Neural crest cell (in vitro differentiated cells): ENCODE measurements at regions not wholly inside any gene's neighbourhood (a gene's known extent, or its start where the extent isn't known, plus 50 kb on each side); places are given as distances from the start of the nearest gene placed in this dataset.
"Not testable (repeated sequence)": the region's sequence is repeated elsewhere in the genome, so short reads cannot be mapped to it uniquely, and the experiment has no call there.

Experiments used
- DNase-seq: peaks from one replicate; pipeline ENCODE4 v3.0.0; 2021; ENCODE audit warnings: low read depth, mixed read lengths, low spot score
- H3K27ac Mint-ChIP-seq: one replicate; pipeline ENCODE4 v1.8.0; 2021; ENCODE audit warnings: mild to moderate bottlenecking, mixed read lengths; ENCODE audit not compliant: unreplicated experiment
- H3K27me3 Mint-ChIP-seq: 2 replicates; pipeline ENCODE4 v1.8.0; 2021; ENCODE audit warnings: low read depth, mild to moderate bottlenecking, mixed read lengths
- H3K36me3 Mint-ChIP-seq: 2 replicates; pipeline ENCODE4 v1.8.0; 2021; ENCODE audit warnings: low read depth, mild to moderate bottlenecking, mixed read lengths
- H3K4me1 Mint-ChIP-seq: 2 replicates; pipeline ENCODE4 v1.8.0; 2021; ENCODE audit warnings: mixed read lengths
- H3K4me3 Mint-ChIP-seq: one replicate; pipeline ENCODE4 v1.8.0; 2021; ENCODE audit warnings: mild to moderate bottlenecking, mixed read lengths
- H3K9me3 Mint-ChIP-seq: 2 replicates; pipeline ENCODE4 v1.8.0; 2021; ENCODE audit warnings: mixed read lengths
- CTCF ChIP-seq: fragments of 200-600 bp; sonication (generic); conservative IDR thresholded peaks from 2 replicates; pipeline ENCODE4 v1.5.0; 2021; ENCODE audit warnings: antibody characterized with exemption, mild to moderate bottlenecking

DNA sequence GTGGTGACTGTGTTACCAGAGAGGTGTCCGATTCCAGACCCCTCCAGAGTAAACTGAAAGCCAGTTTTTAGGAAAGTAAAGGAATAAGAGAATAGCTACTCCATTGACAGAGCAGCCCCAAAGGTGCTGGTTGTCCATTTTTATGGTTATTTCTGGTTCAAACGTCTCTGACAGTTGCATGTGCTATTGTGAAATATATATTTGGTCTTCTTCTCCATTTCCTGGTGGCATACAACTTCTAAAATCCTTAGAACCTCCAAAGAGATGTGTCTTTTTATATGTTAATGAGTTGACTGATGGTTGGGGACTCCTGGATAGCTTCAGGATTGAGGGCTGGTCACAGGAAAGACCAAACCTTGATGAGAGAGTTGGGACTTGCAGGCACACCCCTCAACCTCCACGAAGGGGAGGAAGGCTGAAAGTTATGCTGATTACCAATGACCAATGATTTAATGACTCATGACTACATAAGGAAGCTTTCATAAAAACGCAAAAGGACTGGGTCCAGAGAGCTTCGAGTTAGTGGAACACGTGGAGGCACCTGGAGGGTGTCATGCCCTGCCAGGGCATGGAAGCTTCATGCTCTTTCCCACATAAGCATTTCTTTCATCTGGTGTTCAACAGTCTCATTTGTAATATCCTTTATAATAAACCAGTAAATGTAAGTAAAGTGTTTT lies 100.7 kb downstream of the SLC16A1 start:
- no peak overlapping the region for H3K4me3 Mint-ChIP-seq

DNA sequence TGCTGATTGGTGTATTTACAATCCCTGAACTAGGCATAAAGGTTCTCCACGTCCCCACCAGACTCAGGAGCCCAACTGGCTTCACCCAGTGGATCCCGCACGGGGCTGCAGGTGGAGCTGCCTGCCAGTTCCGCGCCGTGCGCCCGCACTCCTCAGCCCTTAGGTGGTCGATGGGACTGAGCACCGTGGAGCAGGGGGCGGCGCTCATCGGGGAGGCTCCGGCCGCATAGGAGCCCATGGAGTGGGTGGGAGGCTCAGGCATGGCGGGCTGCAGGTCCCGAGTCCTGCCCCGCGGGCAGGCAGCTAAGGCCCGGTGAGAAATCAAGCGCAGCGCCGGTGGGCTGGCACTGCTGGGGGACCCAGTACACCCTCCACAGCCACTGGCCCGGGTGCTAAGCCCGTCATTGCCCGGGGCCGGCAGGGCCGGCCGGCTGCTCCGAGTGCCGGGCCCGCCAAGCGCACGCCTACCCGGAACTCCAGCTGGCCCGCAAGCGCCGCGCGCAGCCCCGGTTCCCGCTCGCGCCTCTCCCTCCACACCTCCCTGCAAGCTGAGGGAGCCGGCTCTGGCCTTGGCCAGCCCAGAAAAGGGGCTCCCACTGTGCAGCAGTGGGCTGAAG lies 101.5 kb downstream of the SLC16A1 start:
- H3K27ac Mint-ChIP-seq, DNase-seq, H3K9me3 Mint-ChIP-seq, H3K4me3 Mint-ChIP-seq, H3K27me3 Mint-ChIP-seq, H3K36me3 Mint-ChIP-seq: not testable (repeated sequence)
- H3K4me1 Mint-ChIP-seq, result peaks cover 11% of the 10 kb centered on the region

More for the DNA sequence above, 100.7 kb downstream of the SLC16A1 start:
- Mint-ChIP-seq H3K27ac (no peak overlapping the region), H3K36me3 (peaks cover 6% of the 10 kb centered on the region), H3K9me3 (peaks cover 3% of the 10 kb centered on the region), H3K4me1 (peaks cover 3% of the 10 kb centered on the region), H3K27me3 (no peaks in the 10 kb centered on the region)
- no peak for DNase-seq
- TF ChIP-seq CTCF, result no peak

DNA sequence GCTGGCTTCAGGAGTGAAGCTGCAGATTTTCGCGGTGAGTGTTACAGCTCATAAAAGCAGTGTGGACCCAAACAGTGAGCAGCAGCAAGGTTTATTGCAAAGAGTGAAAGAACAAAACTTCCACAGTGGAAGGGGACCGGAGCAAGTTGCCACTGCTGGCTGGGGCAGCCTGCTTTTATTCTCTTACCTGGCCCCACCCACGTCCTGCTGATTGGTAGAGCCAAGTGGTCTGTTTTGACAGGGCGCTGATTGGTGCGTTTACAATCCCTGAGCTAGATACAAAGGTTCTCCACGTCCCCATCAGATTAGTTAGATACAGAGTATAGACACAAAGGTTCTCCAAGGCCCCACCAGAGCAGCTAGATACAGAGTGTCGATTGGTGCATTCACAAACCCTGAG lies 102.1 kb downstream of the SLC16A1 start:
- H3K9me3 Mint-ChIP-seq, H3K27ac Mint-ChIP-seq, H3K27me3 Mint-ChIP-seq, H3K36me3 Mint-ChIP-seq, H3K4me3 Mint-ChIP-seq, DNase-seq: not testable (repeated sequence)
- H3K4me1 Mint-ChIP-seq, result peaks cover 14% of the 10 kb centered on the region

- peaks cover 3% of the 10 kb centered on the region for H3K9me3 Mint-ChIP-seq
- TF ChIP-seq CTCF, result no peak
- no peak overlapping the region for H3K27ac Mint-ChIP-seq
- no peak overlapping the region for H3K4me3 Mint-ChIP-seq
- DNase-seq, result no peak
- H3K36me3 Mint-ChIP-seq, result peaks cover 6% of the 10 kb centered on the region
- H3K27me3 Mint-ChIP-seq, result no peaks in the 10 kb centered on the region
- peaks cover 15% of the 10 kb centered on the region for H3K4me1 Mint-ChIP-seq
These were observed 103.1 kb downstream of the SLC16A1 start for GRCh38 chr1:112852934-112853333.

GRCh38 chr1:112852276-112852675 lies 103.7 kb downstream of the SLC16A1 start:
- no peak for DNase-seq
- H3K4me3 Mint-ChIP-seq, result peak overlapping the region; percentile 3
- H3K4me1 Mint-ChIP-seq, result peaks cover 15% of the 10 kb centered on the region
- no peaks in the 10 kb centered on the region for H3K27me3 Mint-ChIP-seq
- peaks cover 6% of the 10 kb centered on the region for H3K36me3 Mint-ChIP-seq
- H3K27ac Mint-ChIP-seq, result no peak overlapping the region
- peaks cover 3% of the 10 kb centered on the region for H3K9me3 Mint-ChIP-seq
- no peak for TF ChIP-seq CTCF

DNA sequence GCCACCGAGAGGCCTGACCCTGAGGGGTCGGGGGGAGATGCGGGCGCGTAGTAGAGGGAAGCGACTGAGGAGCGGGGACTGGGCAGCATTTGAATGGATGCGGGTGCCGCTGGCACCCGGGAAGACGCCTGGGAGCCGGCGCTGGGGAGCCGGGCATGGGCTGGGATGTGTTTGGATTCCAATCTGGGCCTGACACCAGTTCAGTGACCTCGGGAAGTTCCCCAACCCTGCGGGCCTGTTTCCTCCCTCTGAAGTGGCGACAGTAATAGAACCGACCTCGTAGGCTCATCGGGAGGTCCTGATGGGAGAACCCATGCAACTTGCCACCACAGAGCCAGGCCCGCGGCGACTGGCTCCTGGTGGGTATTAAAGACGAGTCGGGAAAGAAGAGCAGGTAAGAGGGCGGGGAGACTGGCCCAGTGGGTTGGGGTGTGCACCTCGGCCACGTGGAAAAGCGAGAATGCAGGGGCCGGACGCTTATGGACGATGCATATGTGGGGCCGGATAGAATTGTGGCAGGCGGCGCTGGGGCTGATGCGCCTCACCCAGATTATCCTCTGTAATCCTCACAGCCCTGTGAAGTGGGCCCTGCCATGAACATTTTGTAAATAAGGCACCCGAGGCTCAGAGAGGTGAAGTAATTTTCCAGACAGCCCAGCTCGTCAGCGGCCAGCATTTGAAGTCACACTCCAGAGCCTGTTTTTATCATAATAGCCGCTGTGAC lies 105.8 kb downstream of the SLC16A1 start:
- Mint-ChIP-seq H3K27ac (no peak overlapping the region), H3K4me1 (peaks cover 19% of the 10 kb centered on the region), H3K4me3 (peak overlapping the region; percentile 93), H3K36me3 (peaks cover 4% of the 10 kb centered on the region), H3K27me3 (no peaks in the 10 kb centered on the region), H3K9me3 (peaks cover 1% of the 10 kb centered on the region)
- no peak for TF ChIP-seq CTCF
- peak; percentile 4 for DNase-seq
